ENCODE measurements at regions not wholly inside any gene's neighbourhood (a gene's known extent, or its start where the extent isn't known, plus 50 kb on each side); places are given as distances from the start of the nearest gene placed in this dataset.

DNA sequence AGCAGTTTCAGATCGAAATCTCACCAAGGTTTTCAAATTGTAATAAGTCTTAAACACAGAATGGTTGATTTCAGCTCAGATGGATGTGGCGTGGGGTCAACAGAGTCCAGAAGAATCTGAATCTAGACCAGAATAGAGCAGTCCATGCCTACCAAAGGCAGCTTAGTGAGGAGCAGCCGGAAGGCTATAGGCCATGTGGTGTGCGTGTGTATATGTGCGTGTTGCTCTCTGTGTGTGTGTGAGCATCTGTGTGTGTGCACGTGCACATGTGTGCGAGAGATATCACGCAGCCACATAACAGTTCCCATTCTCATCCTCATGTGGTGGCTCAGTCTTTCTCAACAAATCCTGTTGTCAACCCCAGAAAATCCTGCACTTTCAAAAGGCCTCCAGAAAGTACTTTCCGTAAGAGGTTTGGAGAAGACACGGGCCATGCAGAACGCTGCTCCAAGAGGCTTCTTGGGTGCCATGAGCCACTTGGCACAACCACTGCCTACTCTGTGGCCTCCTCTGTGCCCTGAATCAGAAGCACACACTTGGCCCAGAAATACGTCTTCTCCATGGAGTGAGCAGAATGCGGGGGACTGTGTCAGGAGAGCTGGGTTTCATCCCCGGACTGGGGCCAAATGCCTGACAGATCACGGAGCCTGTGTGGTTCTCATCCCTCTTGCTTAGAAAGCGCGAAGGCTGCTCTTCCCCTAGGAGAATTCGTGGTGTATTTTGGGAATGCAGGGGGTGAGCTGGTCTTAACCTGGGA is 67.3 kb downstream of the ACKR3 start:
- TF ChIP-seq, protein P1, sequence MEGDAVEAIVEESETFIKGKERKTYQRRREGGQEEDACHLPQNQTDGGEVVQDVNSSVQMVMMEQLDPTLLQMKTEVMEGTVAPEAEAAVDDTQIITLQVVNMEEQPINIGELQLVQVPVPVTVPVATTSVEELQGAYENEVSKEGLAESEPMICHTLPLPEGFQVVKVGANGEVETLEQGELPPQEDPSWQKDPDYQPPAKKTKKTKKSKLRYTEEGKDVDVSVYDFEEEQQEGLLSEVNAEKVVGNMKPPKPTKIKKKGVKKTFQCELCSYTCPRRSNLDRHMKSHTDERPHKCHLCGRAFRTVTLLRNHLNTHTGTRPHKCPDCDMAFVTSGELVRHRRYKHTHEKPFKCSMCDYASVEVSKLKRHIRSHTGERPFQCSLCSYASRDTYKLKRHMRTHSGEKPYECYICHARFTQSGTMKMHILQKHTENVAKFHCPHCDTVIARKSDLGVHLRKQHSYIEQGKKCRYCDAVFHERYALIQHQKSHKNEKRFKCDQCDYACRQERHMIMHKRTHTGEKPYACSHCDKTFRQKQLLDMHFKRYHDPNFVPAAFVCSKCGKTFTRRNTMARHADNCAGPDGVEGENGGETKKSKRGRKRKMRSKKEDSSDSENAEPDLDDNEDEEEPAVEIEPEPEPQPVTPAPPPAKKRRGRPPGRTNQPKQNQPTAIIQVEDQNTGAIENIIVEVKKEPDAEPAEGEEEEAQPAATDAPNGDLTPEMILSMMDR (IDR thresholded peaks at IDR 0.05): no peak
- TF ChIP-seq POLR2A (IDR thresholded peaks at IDR 0.05) (no peak), POLR2AphosphoS5 (IDR thresholded peaks at IDR 0.05) (no peak), EP300 (IDR thresholded peaks at IDR 0.05) (no peak)
